T-helper 1 cell (primary cell): ENCODE measurements at regions not wholly inside any gene's neighbourhood (a gene's known extent, or its start where the extent isn't known, plus 50 kb on each side); places are given as distances from the start of the nearest gene placed in this dataset.
A peak's percentile ranks its signal among the peaks of the same experiment; 100 is the strongest.
"Not testable (repeated sequence)": the region's sequence is repeated elsewhere in the genome, so short reads cannot be mapped to it uniquely, and the experiment has no call there.

Experiments used
- DNase-seq, 5 donors: peaks; one replicate each; pipeline ENCODE4 v3.0.0-alpha.2; 2012 to 2020

- no peak for DNase-seq
Observed at GRCh38 chr9:73095425-73095824, 56.2 kb upstream of the ANXA1 start.

- no peak for DNase-seq
Observed at GRCh38 chr9:73093740-73094379, 57.8 kb upstream of the ANXA1 start.

DNA sequence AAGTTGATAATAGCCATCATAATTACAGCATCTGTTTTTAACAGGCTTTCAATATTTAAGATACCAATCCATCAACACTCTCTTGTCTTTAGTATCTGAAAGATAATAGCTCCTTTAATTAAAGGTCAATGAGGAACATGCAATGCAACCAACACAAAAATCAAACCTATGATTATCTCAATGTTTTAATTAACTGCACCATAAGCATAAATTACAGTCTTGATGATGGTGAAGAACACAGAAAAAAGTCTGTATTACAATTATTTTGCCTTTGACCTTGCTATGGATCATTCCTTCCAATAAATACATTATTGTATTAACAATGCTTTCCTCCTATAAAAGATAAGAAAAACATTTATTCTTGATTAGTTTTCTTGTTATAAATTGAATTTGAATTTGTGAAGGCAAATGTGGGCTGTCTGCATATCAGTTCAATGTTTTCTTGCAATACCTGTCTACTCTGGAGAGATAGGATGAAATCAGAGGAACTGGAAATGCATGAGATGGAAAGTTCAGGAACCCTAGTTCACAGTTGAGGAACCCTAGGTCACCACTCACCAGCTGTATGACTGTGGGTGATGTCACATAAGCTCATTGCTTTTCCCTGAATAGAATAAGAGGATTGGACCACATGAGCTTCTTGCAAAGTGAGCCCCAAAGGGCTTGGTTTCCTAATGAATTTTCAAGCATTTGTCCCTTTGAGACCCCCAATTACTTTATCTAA lies 58.5 kb upstream of the ANXA1 start:
- DNase-seq = no peak

- DNase-seq = no peak
Observed at GRCh38 chr9:73091909-73092308, 59.8 kb upstream of the ANXA1 start.

- no peak for DNase-seq
Observed at GRCh38 chr9:73090214-73090613, 61.5 kb upstream of the ANXA1 start.

DNA sequence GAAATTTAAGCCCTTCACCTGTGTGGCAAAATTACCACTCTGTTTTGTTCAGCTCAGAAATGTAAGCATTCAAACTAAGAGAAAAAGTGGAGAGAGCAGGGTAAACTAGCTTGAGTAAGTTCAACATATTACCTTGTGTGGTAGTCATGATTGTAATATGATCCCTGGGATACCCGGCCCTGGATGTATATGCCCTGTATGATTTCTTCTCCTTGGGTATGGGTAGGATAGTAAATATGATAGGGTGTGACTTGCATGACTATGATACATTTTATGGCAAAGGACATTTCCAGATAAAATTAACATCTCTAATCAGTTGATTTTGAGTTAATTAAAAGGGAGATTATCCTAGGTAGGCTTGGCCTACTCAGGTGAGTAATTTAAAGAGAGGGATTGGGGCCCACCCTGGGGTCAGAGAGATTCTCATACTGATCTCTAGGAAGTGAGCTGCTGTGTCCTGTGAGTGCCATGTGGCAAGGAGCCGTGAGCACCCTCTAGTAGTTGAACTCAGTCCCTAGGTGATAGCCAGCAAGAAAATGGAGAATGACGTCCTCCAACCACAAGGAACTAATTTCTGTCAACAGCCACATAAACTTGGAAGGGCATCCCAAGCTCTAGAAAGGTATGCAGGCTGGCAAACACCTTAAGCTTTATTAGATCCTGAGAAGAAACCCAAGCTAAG lies 62.2 kb upstream of the ANXA1 start:
- DNase-seq = no peak

- DNase-seq = not testable (repeated sequence)
Observed at GRCh38 chr9:73087876-73088275, 63.8 kb upstream of the ANXA1 start.

- no peak for DNase-seq
Observed at GRCh38 chr9:73083519-73083918, 68.1 kb upstream of the ANXA1 start.

DNA sequence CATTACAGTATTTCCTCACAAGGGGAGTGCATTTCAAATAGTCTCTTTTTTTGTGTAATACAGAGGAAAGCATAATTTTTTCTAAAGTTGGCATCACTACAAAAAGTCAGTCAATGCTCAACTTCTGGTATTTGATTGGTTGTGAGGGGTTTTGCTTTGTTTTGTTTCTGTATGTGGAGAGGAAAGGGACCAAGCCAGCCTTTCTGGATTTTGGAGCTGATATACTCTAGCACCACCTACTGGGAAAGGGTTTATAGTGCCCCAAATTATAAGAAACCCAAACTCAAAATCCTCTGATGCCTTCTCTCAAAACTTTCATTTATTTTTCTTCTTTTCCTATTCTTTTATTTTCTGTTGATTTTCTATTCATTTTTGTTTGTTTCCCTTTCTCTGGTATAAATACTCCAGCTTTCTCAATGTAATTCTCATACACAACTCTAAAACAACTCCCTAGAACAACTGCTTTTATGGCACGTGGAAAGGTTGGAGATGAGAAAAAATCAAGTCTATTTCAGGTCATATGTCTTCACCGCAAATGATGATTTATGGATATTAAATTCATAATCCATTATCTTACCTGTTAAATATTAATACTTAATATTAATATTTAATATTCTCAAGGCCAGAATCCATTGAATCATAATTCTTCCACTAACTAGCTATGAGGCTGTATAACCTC lies 69.5 kb upstream of the ANXA1 start:
- DNase-seq = peak in 1 of 5 donors; percentile 22

- DNase-seq = no peak
Observed at GRCh38 chr9:73080110-73080694, 71.5 kb upstream of the ANXA1 start.

DNA sequence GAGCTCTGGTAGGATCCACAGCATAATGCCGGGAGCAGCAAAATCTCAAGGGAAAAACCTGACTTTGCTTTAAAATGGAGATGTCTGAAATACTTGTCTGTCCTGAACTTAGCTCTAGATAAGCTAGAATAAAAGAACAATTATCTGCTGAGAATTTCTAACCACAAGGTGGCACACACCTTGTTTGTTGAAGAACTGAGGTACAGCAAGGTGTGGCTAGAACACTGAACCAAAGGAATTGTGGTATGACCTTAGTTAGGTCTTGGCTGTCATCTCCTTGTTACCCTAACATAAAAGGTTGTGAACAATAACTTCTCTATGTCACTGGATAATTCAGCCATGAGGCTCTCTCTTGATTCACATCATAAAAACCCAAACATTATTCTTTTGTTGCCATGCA lies 72.3 kb upstream of the ANXA1 start:
- DNase-seq = no peak

GRCh38 chr9:73077625-73078030 lies 74.0 kb upstream of the ANXA1 start:
- no peak for DNase-seq

- DNase-seq = no peak
Observed at GRCh38 chr9:73076970-73077369, 74.7 kb upstream of the ANXA1 start.

- DNase-seq = no peak
Observed at GRCh38 chr9:73074176-73074708, 77.4 kb upstream of the ANXA1 start.

DNA sequence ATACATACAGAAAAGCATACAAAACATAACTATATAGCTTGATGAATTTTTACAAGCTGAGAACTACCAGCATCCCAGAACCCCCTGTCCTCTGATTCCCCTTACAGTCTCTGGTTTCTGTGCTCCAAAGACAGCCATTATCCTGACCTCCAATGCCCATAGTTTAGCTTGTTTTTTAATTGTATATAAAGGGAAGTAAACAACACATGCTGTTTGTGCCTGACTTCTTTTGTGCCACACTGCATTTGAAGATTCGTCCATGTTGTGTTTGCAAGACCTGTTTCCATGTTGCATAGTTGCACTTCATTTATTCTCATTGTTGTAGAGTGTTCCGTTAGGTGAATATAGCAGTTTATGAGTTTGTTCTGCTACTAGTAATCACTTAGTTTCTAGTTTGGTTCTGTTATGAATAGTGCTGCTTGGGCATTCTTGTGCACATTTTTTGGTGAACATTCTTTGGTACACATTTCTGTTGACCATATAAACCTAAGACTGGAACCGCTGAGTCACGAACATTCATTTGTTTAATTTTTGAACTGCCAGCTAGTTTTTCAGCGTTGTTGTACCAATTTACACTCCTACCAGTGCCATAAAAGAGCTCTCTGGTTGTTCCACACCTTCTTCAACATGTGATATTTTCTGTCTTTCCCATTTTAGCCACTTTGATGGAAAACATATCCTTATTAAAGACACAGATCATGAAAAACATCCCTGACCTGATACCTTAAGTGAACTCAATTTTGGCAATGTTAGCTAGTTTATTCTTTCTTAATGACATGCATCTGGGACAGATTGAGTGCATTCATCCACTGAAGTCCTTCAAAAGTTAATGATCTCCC lies 78.1 kb upstream of the ANXA1 start:
- DNase-seq = no peak

DNA sequence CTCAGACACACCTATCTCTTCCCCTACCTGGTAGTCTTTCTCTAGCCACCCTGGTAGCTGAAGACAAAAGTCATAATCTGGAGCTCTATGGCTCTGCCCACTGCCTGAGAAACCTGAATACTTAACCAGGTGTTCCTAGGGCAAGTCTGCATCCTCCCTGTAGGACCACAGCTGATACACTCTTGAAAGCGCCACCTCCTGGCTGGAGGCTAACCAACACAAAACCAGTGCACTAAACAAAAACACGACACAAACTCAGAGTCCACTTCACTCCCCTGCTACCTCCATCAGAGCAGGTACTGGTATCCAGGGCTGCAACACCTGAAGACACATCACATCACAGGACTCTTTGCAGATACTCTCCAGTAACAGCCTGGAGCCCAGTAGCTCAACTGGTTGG lies 84.6 kb upstream of the ANXA1 start:
- DNase-seq = no peak

GRCh38 chr9:73065439-73065838 lies 86.2 kb upstream of the ANXA1 start:
- DNase-seq = no peak

- DNase-seq = no peak
Observed at GRCh38 chr9:73064315-73064714, 87.3 kb upstream of the ANXA1 start.

- no peak for DNase-seq
Observed at GRCh38 chr9:73061146-73061545, 90.5 kb upstream of the ANXA1 start.

DNA sequence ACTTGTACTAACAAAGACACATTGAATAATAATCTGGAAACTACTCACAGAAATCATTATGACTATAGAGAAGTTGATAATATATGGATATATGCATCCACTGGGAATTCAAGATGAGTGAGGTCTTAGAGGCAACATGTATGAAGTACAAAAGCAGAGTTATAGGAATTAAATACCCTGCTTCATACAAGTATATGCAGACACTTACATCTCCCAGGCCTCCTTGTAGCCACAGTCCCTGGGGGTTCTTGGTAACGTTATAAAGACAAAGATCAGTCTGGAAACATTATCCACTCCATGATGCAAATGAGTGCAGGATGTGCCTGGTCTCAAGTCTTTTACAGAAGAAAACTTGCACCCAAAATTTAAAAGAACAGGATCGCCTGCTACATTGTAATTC lies 92.4 kb upstream of the ANXA1 start:
- no peak for DNase-seq

- DNase-seq = no peak
Observed at GRCh38 chr9:73056245-73056644, 95.4 kb upstream of the ANXA1 start.

- no peak for DNase-seq
Observed at GRCh38 chr9:73054091-73054490, 97.6 kb upstream of the ANXA1 start.
